ENCODE measurements at regions not wholly inside any gene's neighbourhood (a gene's known extent, or its start where the extent isn't known, plus 50 kb on each side); places are given as distances from the start of the nearest gene placed in this dataset.

DNA sequence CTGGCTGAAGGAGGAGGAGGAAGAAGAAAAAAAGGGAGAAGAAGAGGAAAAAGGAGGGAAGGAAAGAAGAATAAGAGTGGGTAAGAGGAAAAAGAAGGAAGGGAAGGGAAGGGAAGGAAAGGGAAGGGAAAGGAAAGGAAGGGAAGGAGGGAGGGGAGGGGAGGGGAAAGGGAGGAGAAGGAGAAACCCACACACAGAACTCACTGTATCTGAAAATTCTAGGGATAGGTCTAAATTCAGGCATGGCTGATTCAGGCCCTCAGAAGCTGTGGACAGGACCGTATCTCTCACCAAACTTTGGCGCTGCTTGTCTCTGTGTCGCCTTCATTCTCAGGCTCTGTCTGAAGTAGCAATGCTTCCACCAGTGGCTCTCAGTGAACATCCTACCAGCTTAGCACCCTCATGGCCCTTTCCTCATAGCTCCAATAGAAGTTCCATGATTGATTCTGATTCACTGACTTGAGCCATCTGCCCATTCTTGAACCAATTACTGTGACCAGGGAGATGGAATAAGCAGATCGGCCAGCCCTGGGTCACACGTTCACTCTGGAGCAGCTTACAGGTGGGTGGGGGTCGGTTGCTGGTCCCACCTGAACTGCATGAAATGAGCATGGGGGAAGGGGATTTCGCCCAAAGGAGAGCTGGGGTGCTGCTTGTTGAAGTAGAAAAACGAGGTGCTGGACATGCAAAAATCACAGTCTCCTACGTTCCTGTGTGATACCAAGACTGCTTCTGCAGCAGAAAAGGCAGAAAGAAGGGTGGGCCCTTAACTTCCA, 59.7 kb downstream of the TTC32 start:
- CTCF ChIA-PET = no interaction called here
- H3K9me3 ChIP-seq (ENCODE audit: control insufficient read depth, insufficient read depth, low read length) = no peaks in the 10 kb centered on the region
- H3K27me3 ChIP-seq (ENCODE audit: control insufficient read depth, insufficient read depth, low read length) = peaks cover 7% of the 10 kb centered on the region
- TF ChIP-seq CTCF (IDR thresholded peaks at IDR 0.05; ENCODE audit: low read depth, low read length) = no peak
- no peak overlapping the region for H3K4me3 ChIP-seq (ENCODE audit: low read depth, low read length)
- no peak overlapping the region for H3K27ac ChIP-seq (ENCODE audit: low read depth, low read length)
- DNase-seq (ENCODE audit: low read depth, low spot score) = no peak
- POLR2A ChIA-PET = no interaction called here

DNA sequence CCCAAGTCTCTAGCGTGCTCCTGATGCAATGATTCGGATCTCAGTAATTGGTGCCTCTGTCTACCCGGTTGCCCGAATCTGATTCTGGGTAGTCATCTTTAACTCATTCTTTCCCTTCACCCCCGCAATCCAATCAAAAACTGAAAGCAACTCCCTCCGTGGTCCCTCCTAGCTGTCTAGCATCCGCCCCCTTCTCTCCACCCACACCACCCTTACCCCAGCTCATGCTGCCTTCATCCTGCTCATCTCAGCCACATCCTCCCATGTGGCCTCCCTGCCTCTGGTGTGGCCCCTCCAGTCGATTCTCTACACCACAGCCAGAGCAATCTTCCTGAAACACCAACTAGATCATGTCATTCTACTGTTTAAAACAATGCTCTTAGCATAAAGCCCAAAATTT, 62.3 kb downstream of the TTC32 start:
- POLR2A ChIA-PET = no interaction called here
- TF ChIP-seq CTCF (IDR thresholded peaks at IDR 0.05; ENCODE audit: low read depth, low read length) = no peak
- Histone ChIP-seq H3K27me3 (ENCODE audit: control insufficient read depth, insufficient read depth, low read length) (peaks cover 4% of the 10 kb centered on the region), H3K27ac (ENCODE audit: low read depth, low read length) (no peak overlapping the region), H3K9me3 (ENCODE audit: control insufficient read depth, insufficient read depth, low read length) (no peaks in the 10 kb centered on the region), H3K4me3 (ENCODE audit: low read depth, low read length) (no peak overlapping the region)
- DNase-seq (ENCODE audit: low read depth, low spot score) = no peak
- CTCF ChIA-PET = no interaction called here

- no peak overlapping the region for H3K4me3 ChIP-seq (ENCODE audit: low read depth, low read length)
- TF ChIP-seq CTCF (IDR thresholded peaks at IDR 0.05; ENCODE audit: low read depth, low read length) = no peak
- peaks cover 4% of the 10 kb centered on the region for H3K27me3 ChIP-seq (ENCODE audit: control insufficient read depth, insufficient read depth, low read length)
- CTCF ChIA-PET = no interaction called here
- no peak for DNase-seq (ENCODE audit: low read depth, low spot score)
- no peaks in the 10 kb centered on the region for H3K9me3 ChIP-seq (ENCODE audit: control insufficient read depth, insufficient read depth, low read length)
- POLR2A ChIA-PET = no interaction called here
- H3K27ac ChIP-seq (ENCODE audit: low read depth, low read length) = no peak overlapping the region
Measured at GRCh38 chr2:19838616-19839015, 63.2 kb downstream of the TTC32 start.

- CTCF ChIA-PET = interaction anchor here (1.1 kb wide), 1 partner anchor 1086 kb away, joined by 3 read pairs; no protein-coding TSS in a partner anchor
- TF ChIP-seq CTCF (IDR thresholded peaks at IDR 0.05; ENCODE audit: low read depth, low read length) = no peak
- POLR2A ChIA-PET = no interaction called here
Measured at GRCh38 chr2:19837235-19837766, 64.5 kb downstream of the TTC32 start.

DNA sequence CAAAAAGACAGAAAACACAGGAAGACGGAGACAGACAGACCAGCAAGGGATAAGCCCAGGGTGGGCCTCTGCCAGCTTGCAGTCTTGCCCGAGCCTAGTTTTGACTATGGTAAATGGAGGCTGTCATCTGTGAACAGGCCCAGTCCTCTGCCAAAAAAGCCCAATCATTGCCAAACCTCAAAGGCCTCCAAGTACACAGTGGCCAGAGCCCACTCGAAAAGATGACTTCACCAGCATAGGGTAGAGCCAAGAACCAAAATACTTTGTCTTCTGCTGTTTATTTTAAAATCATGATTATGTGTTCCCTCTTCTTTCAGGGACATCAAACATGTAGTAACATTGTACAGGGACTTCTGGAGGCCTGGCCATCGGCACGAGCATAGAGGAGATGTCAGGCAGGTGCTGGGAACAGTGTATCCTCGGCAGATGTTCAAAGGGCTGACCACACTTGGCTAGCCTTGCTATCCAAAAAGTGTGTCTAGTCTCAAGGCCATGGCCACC, 66.0 kb downstream of the TTC32 start:
- TF ChIP-seq CTCF (IDR thresholded peaks at IDR 0.05; ENCODE audit: low read depth, low read length) = no peak
- Histone ChIP-seq H3K27ac (ENCODE audit: low read depth, low read length) (no peak overlapping the region), H3K9me3 (ENCODE audit: control insufficient read depth, insufficient read depth, low read length) (no peaks in the 10 kb centered on the region), H3K27me3 (ENCODE audit: control insufficient read depth, insufficient read depth, low read length) (peaks cover 4% of the 10 kb centered on the region), H3K4me3 (ENCODE audit: low read depth, low read length) (no peak overlapping the region)
- no peak for DNase-seq (ENCODE audit: low read depth, low spot score)
- ChIA-PET POLR2A (no interaction called here), CTCF (no interaction called here)

More at GRCh38 chr2:19837235-19837766, 64.5 kb downstream of the TTC32 start:
- no peak overlapping the region for H3K27ac ChIP-seq (ENCODE audit: low read depth, low read length)
- H3K4me3 ChIP-seq (ENCODE audit: low read depth, low read length) = no peak overlapping the region
- no peaks in the 10 kb centered on the region for H3K9me3 ChIP-seq (ENCODE audit: control insufficient read depth, insufficient read depth, low read length)
- no peak for DNase-seq (ENCODE audit: low read depth, low spot score)
- H3K27me3 ChIP-seq (ENCODE audit: control insufficient read depth, insufficient read depth, low read length) = peaks cover 4% of the 10 kb centered on the region
